ENCODE measurements at regions not wholly inside any gene's neighbourhood (a gene's known extent, or its start where the extent isn't known, plus 50 kb on each side); places are given as distances from the start of the nearest gene placed in this dataset.

DNA sequence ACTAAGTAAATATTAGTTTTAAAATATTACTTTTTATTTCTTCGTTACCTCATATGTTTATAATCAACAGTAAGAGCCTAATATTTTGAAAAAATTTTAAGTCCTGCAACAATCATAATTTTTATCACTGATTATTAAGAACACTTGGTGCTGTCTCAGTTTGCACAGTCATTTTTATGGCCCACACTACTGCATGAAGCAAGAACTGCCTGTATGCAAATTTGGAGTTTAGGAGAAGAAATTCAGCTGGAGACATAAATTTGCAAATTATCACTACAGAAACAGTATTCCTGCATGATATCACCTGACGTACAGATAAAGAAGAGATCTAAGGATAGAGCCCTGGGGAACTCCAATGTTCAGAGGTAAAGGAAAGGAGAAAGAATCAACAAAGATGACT, 144.1 kb upstream of the RBBP8 start:
- TF ChIP-seq CEBPB (IDR thresholded peaks at IDR 0.05) (no peak), POLR2A (IDR thresholded peaks at IDR 0.05; ENCODE audit: low read length) (no peak), BHLHE40 (IDR thresholded peaks at IDR 0.05; ENCODE audit: low read depth, low read length) (no peak), ZSCAN20 (CRISPR knock-in tag; IDR thresholded peaks at IDR 0.05) (no peak), SMC3 (IDR thresholded peaks at IDR 0.05) (no peak), GATA3 (IDR thresholded peaks at IDR 0.05; ENCODE audit: borderline replicate concordance) (no peak), EP300 (IDR thresholded peaks at IDR 0.05) (no peak), JUNB (IDR thresholded peaks at IDR 0.05) (no peak), RFX5 (IDR thresholded peaks at IDR 0.05) (no peak)
- TF ChIP-seq, protein P1, sequence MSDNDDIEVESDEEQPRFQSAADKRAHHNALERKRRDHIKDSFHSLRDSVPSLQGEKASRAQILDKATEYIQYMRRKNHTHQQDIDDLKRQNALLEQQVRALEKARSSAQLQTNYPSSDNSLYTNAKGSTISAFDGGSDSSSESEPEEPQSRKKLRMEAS (IDR thresholded peaks at IDR 0.05) = no peak
- TF ChIP-seq, protein P2, sequence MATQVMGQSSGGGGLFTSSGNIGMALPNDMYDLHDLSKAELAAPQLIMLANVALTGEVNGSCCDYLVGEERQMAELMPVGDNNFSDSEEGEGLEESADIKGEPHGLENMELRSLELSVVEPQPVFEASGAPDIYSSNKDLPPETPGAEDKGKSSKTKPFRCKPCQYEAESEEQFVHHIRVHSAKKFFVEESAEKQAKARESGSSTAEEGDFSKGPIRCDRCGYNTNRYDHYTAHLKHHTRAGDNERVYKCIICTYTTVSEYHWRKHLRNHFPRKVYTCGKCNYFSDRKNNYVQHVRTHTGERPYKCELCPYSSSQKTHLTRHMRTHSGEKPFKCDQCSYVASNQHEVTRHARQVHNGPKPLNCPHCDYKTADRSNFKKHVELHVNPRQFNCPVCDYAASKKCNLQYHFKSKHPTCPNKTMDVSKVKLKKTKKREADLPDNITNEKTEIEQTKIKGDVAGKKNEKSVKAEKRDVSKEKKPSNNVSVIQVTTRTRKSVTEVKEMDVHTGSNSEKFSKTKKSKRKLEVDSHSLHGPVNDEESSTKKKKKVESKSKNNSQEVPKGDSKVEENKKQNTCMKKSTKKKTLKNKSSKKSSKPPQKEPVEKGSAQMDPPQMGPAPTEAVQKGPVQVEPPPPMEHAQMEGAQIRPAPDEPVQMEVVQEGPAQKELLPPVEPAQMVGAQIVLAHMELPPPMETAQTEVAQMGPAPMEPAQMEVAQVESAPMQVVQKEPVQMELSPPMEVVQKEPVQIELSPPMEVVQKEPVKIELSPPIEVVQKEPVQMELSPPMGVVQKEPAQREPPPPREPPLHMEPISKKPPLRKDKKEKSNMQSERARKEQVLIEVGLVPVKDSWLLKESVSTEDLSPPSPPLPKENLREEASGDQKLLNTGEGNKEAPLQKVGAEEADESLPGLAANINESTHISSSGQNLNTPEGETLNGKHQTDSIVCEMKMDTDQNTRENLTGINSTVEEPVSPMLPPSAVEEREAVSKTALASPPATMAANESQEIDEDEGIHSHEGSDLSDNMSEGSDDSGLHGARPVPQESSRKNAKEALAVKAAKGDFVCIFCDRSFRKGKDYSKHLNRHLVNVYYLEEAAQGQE (IDR thresholded peaks at IDR 0.05) = no peak
- TF ChIP-seq, protein P3, sequence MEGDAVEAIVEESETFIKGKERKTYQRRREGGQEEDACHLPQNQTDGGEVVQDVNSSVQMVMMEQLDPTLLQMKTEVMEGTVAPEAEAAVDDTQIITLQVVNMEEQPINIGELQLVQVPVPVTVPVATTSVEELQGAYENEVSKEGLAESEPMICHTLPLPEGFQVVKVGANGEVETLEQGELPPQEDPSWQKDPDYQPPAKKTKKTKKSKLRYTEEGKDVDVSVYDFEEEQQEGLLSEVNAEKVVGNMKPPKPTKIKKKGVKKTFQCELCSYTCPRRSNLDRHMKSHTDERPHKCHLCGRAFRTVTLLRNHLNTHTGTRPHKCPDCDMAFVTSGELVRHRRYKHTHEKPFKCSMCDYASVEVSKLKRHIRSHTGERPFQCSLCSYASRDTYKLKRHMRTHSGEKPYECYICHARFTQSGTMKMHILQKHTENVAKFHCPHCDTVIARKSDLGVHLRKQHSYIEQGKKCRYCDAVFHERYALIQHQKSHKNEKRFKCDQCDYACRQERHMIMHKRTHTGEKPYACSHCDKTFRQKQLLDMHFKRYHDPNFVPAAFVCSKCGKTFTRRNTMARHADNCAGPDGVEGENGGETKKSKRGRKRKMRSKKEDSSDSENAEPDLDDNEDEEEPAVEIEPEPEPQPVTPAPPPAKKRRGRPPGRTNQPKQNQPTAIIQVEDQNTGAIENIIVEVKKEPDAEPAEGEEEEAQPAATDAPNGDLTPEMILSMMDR (IDR thresholded peaks at IDR 0.05) = no peak
- TF ChIP-seq, protein P4, sequence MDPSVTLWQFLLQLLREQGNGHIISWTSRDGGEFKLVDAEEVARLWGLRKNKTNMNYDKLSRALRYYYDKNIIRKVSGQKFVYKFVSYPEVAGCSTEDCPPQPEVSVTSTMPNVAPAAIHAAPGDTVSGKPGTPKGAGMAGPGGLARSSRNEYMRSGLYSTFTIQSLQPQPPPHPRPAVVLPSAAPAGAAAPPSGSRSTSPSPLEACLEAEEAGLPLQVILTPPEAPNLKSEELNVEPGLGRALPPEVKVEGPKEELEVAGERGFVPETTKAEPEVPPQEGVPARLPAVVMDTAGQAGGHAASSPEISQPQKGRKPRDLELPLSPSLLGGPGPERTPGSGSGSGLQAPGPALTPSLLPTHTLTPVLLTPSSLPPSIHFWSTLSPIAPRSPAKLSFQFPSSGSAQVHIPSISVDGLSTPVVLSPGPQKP (IDR thresholded peaks at IDR 0.05; ENCODE audit: low read depth, low read length) = no peak
